ENCODE measurements at regions not wholly inside any gene's neighbourhood (a gene's known extent, or its start where the extent isn't known, plus 50 kb on each side); places are given as distances from the start of the nearest gene placed in this dataset.

- no peaks in the 10 kb centered on the region for H3K4me1 ChIP-seq
- WGBS, 5 donors = 62 to 79% (median 65%) methylated on average over 3 of the region's 3 CpGs
- intact Hi-C loops (cut with DNase I; ENCODE audit: low total_unique reads) = no loop called here
- no peak overlapping the region for H3K4me3 ChIP-seq
- H3K27me3 ChIP-seq = peaks cover 0 to 44% (median 0%) of the 10 kb centered on the region in 3 donors
- no peaks in the 10 kb centered on the region for H3K36me3 ChIP-seq
- H3K9me3 ChIP-seq = no peaks in the 10 kb centered on the region
- no peak overlapping the region for H3K27ac ChIP-seq
- no peak for DNase-seq
- TF ChIP-seq POLR2A (IDR thresholded peaks at IDR 0.05) = no peak
- no peak for TF ChIP-seq POLR2AphosphoS5 (IDR thresholded peaks at IDR 0.05)
- TF ChIP-seq, protein P1, sequence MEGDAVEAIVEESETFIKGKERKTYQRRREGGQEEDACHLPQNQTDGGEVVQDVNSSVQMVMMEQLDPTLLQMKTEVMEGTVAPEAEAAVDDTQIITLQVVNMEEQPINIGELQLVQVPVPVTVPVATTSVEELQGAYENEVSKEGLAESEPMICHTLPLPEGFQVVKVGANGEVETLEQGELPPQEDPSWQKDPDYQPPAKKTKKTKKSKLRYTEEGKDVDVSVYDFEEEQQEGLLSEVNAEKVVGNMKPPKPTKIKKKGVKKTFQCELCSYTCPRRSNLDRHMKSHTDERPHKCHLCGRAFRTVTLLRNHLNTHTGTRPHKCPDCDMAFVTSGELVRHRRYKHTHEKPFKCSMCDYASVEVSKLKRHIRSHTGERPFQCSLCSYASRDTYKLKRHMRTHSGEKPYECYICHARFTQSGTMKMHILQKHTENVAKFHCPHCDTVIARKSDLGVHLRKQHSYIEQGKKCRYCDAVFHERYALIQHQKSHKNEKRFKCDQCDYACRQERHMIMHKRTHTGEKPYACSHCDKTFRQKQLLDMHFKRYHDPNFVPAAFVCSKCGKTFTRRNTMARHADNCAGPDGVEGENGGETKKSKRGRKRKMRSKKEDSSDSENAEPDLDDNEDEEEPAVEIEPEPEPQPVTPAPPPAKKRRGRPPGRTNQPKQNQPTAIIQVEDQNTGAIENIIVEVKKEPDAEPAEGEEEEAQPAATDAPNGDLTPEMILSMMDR (IDR thresholded peaks at IDR 0.05) = no peak
- TF ChIP-seq EP300 (IDR thresholded peaks at IDR 0.05) = no peak
These were observed 133.9 kb upstream of the NUDT7 start for GRCh38 chr16:77588389-77588788.

GRCh38 chr16:77589071-77589765, 133.1 kb upstream of the NUDT7 start:
- H3K27me3 ChIP-seq = peaks cover 0 to 37% (median 0%) of the 10 kb centered on the region in 3 donors
- no peaks in the 10 kb centered on the region for H3K36me3 ChIP-seq
- WGBS, 5 donors = 78 to 87% (median 81%) methylated on average over 10 of the region's 10 CpGs
- no peak overlapping the region for H3K4me3 ChIP-seq
- no peak overlapping the region for H3K27ac ChIP-seq
- no peak for DNase-seq
- no peak for TF ChIP-seq POLR2AphosphoS5 (IDR thresholded peaks at IDR 0.05)
- TF ChIP-seq, protein P1 (IDR thresholded peaks at IDR 0.05) = no peak
- TF ChIP-seq POLR2A (IDR thresholded peaks at IDR 0.05) = no peak
- TF ChIP-seq EP300 (IDR thresholded peaks at IDR 0.05) = no peak
- intact Hi-C loops (cut with DNase I; ENCODE audit: low total_unique reads) = no loop called here
- no peaks in the 10 kb centered on the region for H3K9me3 ChIP-seq
- no peaks in the 10 kb centered on the region for H3K4me1 ChIP-seq

- Histone ChIP-seq H3K4me3 (no peak overlapping the region), H3K9me3 (no peaks in the 10 kb centered on the region), H3K4me1 (no peaks in the 10 kb centered on the region), H3K27me3 (peaks cover 0 to 26% (median 0%) of the 10 kb centered on the region in 3 donors), H3K36me3 (no peaks in the 10 kb centered on the region), H3K27ac (no peak overlapping the region)
- WGBS, 5 donors = 53 to 83% (median 71%) methylated on average over 9 of the region's 9 CpGs
- intact Hi-C loops (cut with DNase I; ENCODE audit: low total_unique reads) = no loop called here
- no peak for TF ChIP-seq POLR2AphosphoS5 (IDR thresholded peaks at IDR 0.05)
- TF ChIP-seq EP300 (IDR thresholded peaks at IDR 0.05) = no peak
- TF ChIP-seq POLR2A (IDR thresholded peaks at IDR 0.05) = no peak
- TF ChIP-seq, protein P1 (IDR thresholded peaks at IDR 0.05) = no peak
- no peak for DNase-seq
These were observed 131.6 kb upstream of the NUDT7 start for GRCh38 chr16:77590707-77591106.

DNA sequence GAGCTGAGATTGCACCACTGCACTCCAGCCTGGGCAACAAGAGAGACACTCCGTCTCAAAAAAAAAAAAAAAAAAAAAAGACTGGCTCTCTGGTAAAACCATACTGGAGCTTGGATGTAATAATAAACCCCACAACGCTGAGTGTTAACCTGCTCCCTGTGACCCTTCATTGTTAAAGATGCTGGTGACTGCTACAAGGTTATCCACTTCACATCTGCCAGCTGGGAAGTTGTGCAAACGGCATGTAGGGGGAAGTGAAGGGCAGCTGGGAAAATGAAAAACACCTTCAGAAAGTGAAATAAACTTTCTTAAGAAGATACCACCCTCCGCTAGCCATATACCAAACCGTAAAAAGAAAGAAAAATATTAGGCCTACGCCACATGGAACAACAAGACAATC, 131.0 kb upstream of the NUDT7 start:
- Histone ChIP-seq H3K36me3 (no peaks in the 10 kb centered on the region), H3K4me1 (no peaks in the 10 kb centered on the region), H3K9me3 (no peaks in the 10 kb centered on the region), H3K27me3 (peaks cover 0 to 24% (median 0%) of the 10 kb centered on the region in 3 donors), H3K27ac (no peak overlapping the region), H3K4me3 (no peak overlapping the region)
- WGBS, 5 donors = 72 to 79% (median 75%) methylated on average over 5 to 6 of the region's 6 CpGs
- TF ChIP-seq, protein P1 (IDR thresholded peaks at IDR 0.05) = no peak
- TF ChIP-seq EP300 (IDR thresholded peaks at IDR 0.05) = no peak
- no peak for TF ChIP-seq POLR2AphosphoS5 (IDR thresholded peaks at IDR 0.05)
- TF ChIP-seq POLR2A (IDR thresholded peaks at IDR 0.05) = no peak
- intact Hi-C loops (cut with DNase I; ENCODE audit: low total_unique reads) = no loop called here
- no peak for DNase-seq

Measured in stomach (tissue), 8 donors.